A673 (cell line): ENCODE measurements at regions not wholly inside any gene's neighbourhood (a gene's known extent, or its start where the extent isn't known, plus 50 kb on each side); places are given as distances from the start of the nearest gene placed in this dataset.

Source experiments
- EZH2 ChIP-seq: fragments of 200-600 bp; sonication (generic); IDR thresholded peaks from 2 replicates; pipeline ENCODE4 v1.6.1; 2017; ENCODE audit warnings: borderline replicate concordance, low read depth, mild to moderate bottlenecking, mixed read lengths, antibody characterized with exemption, low read length; ENCODE audit not compliant: poor library complexity, severe bottlenecking
- TF ChIP-seq, protein P1 (sequence below): fragments of 300-800, 200-600 bp; sonication (generic); conservative IDR thresholded peaks from 2 replicates; pipeline ENCODE4 v1.5.1; 2017; ENCODE audit warnings: low read depth, mild to moderate bottlenecking, antibody characterized with exemption, low read length, moderate library complexity, mixed read lengths

DNA sequence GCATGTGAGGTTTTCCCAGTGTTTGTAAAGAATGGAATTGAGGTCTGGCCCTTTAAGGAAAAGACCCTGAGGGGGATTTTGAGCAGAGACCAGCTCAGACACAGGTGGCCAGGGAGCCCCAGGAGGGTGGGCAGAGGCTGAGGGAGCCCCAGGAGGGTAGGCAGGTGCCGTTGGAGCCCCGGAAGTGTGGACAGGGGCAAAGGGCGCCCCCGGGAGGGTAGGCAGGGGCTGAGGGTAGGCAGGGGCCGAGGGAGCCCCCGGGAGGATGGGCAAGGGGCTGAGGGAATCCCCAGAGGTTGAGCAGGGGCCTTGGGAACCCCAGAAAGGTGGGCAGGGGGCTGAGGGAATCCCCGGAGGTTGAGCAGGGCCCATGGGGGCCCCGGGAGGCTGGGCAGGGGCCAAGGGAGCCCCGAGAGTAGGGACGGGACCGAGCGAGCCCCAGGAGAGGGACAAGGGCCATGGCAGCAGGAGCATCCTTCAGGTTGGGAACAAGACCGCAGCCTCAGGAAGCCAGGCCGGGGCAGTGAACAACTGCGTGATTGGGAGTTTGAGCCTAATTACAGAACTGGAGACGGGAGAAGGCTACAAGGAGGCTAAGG, 292.0 kb downstream of the BRD1 start:
- TF ChIP-seq, protein P1, sequence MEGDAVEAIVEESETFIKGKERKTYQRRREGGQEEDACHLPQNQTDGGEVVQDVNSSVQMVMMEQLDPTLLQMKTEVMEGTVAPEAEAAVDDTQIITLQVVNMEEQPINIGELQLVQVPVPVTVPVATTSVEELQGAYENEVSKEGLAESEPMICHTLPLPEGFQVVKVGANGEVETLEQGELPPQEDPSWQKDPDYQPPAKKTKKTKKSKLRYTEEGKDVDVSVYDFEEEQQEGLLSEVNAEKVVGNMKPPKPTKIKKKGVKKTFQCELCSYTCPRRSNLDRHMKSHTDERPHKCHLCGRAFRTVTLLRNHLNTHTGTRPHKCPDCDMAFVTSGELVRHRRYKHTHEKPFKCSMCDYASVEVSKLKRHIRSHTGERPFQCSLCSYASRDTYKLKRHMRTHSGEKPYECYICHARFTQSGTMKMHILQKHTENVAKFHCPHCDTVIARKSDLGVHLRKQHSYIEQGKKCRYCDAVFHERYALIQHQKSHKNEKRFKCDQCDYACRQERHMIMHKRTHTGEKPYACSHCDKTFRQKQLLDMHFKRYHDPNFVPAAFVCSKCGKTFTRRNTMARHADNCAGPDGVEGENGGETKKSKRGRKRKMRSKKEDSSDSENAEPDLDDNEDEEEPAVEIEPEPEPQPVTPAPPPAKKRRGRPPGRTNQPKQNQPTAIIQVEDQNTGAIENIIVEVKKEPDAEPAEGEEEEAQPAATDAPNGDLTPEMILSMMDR = no peak
- no peak for TF ChIP-seq EZH2
